ENCODE measurements at regions not wholly inside any gene's neighbourhood (a gene's known extent, or its start where the extent isn't known, plus 50 kb on each side); places are given as distances from the start of the nearest gene placed in this dataset.

GRCh38 chr3:152047465-152047864, 174.0 kb downstream of the SUCNR1 start:
- H3K4me2 ChIP-seq, result no peak overlapping the region
- TF ChIP-seq Cebpa-rat (IDR thresholded peaks at IDR 0.05), result no peak
- no peaks in the 10 kb centered on the region for H3K36me3 ChIP-seq
- no peak overlapping the region for H3K4me3 ChIP-seq
- H3K9ac ChIP-seq, result no peak overlapping the region
- no peak overlapping the region for H3K27ac ChIP-seq
- H3K4me1 ChIP-seq, result no peaks in the 10 kb centered on the region
- no peaks in the 10 kb centered on the region for H3K9me3 ChIP-seq (replicated peaks in 1 of 11)
- no peaks in the 10 kb centered on the region for H3K27me3 ChIP-seq
- H4K20me1 ChIP-seq, result no peaks in the 10 kb centered on the region

GRCh38 chr3:152048831-152049230, 175.4 kb downstream of the SUCNR1 start:
- Histone ChIP-seq H3K4me2 (no peak overlapping the region), H3K36me3 (no peaks in the 10 kb centered on the region), H3K9ac (no peak overlapping the region), H4K20me1 (no peaks in the 10 kb centered on the region), H3K9me3 (replicated peaks in 1 of 11) (no peaks in the 10 kb centered on the region), H3K4me3 (no peak overlapping the region), H3K4me1 (no peaks in the 10 kb centered on the region), H3K27ac (no peak overlapping the region), H3K27me3 (no peaks in the 10 kb centered on the region)
- no peak for TF ChIP-seq Cebpa-rat (IDR thresholded peaks at IDR 0.05)

- no peaks in the 10 kb centered on the region for H3K36me3 ChIP-seq
- no peak for TF ChIP-seq Cebpa-rat (IDR thresholded peaks at IDR 0.05)
- H3K9ac ChIP-seq, result no peak overlapping the region
- H4K20me1 ChIP-seq, result no peaks in the 10 kb centered on the region
- H3K4me2 ChIP-seq, result no peak overlapping the region
- H3K27ac ChIP-seq, result no peak overlapping the region
- H3K4me3 ChIP-seq, result no peak overlapping the region
- no peaks in the 10 kb centered on the region for H3K9me3 ChIP-seq (replicated peaks in 1 of 11)
- H3K27me3 ChIP-seq, result no peaks in the 10 kb centered on the region
- H3K4me1 ChIP-seq, result no peaks in the 10 kb centered on the region
Observed at GRCh38 chr3:152050903-152051302, 177.5 kb downstream of the SUCNR1 start.

GRCh38 chr3:152051501-152052404, 178.3 kb downstream of the SUCNR1 start:
- Histone ChIP-seq H3K4me1 (no peaks in the 10 kb centered on the region), H3K4me2 (no peak overlapping the region), H3K27ac (no peak overlapping the region), H3K27me3 (no peaks in the 10 kb centered on the region), H3K36me3 (no peaks in the 10 kb centered on the region), H3K4me3 (no peak overlapping the region), H3K9ac (no peak overlapping the region), H3K9me3 (replicated peaks in 1 of 11) (no peaks in the 10 kb centered on the region), H4K20me1 (no peaks in the 10 kb centered on the region)
- no peak for TF ChIP-seq Cebpa-rat (IDR thresholded peaks at IDR 0.05)

- no peaks in the 10 kb centered on the region for H3K27me3 ChIP-seq
Observed at GRCh38 chr3:152053866-152054265, 180.4 kb downstream of the SUCNR1 start.

GRCh38 chr3:152054315-152054714, 180.9 kb downstream of the SUCNR1 start:
- H3K9me3 ChIP-seq (replicated peaks in 1 of 11), result peaks cover 0 to 5% (median 0%) of the 10 kb centered on the region in 11 experiments; a peak in 1 of 22 replicates
- H3K9ac ChIP-seq, result no peak overlapping the region
- no peak for TF ChIP-seq Cebpa-rat (IDR thresholded peaks at IDR 0.05)
- H3K36me3 ChIP-seq, result no peaks in the 10 kb centered on the region
- no peaks in the 10 kb centered on the region for H4K20me1 ChIP-seq
- no peak overlapping the region for H3K4me2 ChIP-seq
- H3K4me1 ChIP-seq, result no peaks in the 10 kb centered on the region
- no peak overlapping the region for H3K4me3 ChIP-seq
- H3K27ac ChIP-seq, result no peak overlapping the region
- no peaks in the 10 kb centered on the region for H3K27me3 ChIP-seq

More at GRCh38 chr3:152053866-152054265, 180.4 kb downstream of the SUCNR1 start:
- H4K20me1 ChIP-seq, result no peaks in the 10 kb centered on the region
- no peaks in the 10 kb centered on the region for H3K4me1 ChIP-seq
- no peak overlapping the region for H3K4me2 ChIP-seq
- no peak; a peak in 1 of 22 replicates for TF ChIP-seq Cebpa-rat (IDR thresholded peaks at IDR 0.05)
- H3K36me3 ChIP-seq, result no peaks in the 10 kb centered on the region
- no peak overlapping the region for H3K9ac ChIP-seq
- H3K9me3 ChIP-seq (replicated peaks in 1 of 11), result peaks cover 0 to 5% (median 0%) of the 10 kb centered on the region in 11 experiments; a peak in 1 of 22 replicates
- no peak overlapping the region for H3K4me3 ChIP-seq
- no peak overlapping the region for H3K27ac ChIP-seq

- Histone ChIP-seq H4K20me1 (no peaks in the 10 kb centered on the region), H3K27ac (no peak overlapping the region), H3K4me3 (no peak overlapping the region), H3K9me3 (replicated peaks in 1 of 11) (peaks cover 0 to 5% (median 0%) of the 10 kb centered on the region in 11 experiments; a peak in 1 of 22 replicates), H3K27me3 (no peaks in the 10 kb centered on the region), H3K4me1 (no peaks in the 10 kb centered on the region), H3K9ac (no peak overlapping the region), H3K4me2 (no peak overlapping the region), H3K36me3 (no peaks in the 10 kb centered on the region)
- TF ChIP-seq Cebpa-rat (IDR thresholded peaks at IDR 0.05), result no peak
Observed at GRCh38 chr3:152056073-152056472, 182.6 kb downstream of the SUCNR1 start.

- no peak overlapping the region for H3K9ac ChIP-seq
- no peaks in the 10 kb centered on the region for H4K20me1 ChIP-seq
- no peaks in the 10 kb centered on the region for H3K36me3 ChIP-seq
- no peak overlapping the region for H3K4me3 ChIP-seq
- no peak overlapping the region for H3K27ac ChIP-seq
- no peak for TF ChIP-seq Cebpa-rat (IDR thresholded peaks at IDR 0.05)
- H3K9me3 ChIP-seq (replicated peaks in 1 of 11), result peaks cover 0 to 5% (median 0%) of the 10 kb centered on the region in 11 experiments; a peak in 1 of 22 replicates
- no peak overlapping the region for H3K4me2 ChIP-seq
- no peaks in the 10 kb centered on the region for H3K27me3 ChIP-seq
- H3K4me1 ChIP-seq, result no peaks in the 10 kb centered on the region
Observed at GRCh38 chr3:152056481-152056880, 183.0 kb downstream of the SUCNR1 start.

- no peak for TF ChIP-seq Cebpa-rat (IDR thresholded peaks at IDR 0.05)
- H4K20me1 ChIP-seq, result no peaks in the 10 kb centered on the region
- H3K4me3 ChIP-seq, result no peak overlapping the region
- H3K9me3 ChIP-seq (replicated peaks in 1 of 11), result peaks cover 0 to 5% (median 0%) of the 10 kb centered on the region in 11 experiments; a peak in 1 of 22 replicates
- H3K4me2 ChIP-seq, result no peak overlapping the region
- H3K36me3 ChIP-seq, result no peaks in the 10 kb centered on the region
- no peak overlapping the region for H3K9ac ChIP-seq
- H3K4me1 ChIP-seq, result no peaks in the 10 kb centered on the region
- H3K27me3 ChIP-seq, result no peaks in the 10 kb centered on the region
- no peak overlapping the region for H3K27ac ChIP-seq
Observed at GRCh38 chr3:152056987-152057386, 183.5 kb downstream of the SUCNR1 start.

- H3K9ac ChIP-seq, result no peak overlapping the region
- no peaks in the 10 kb centered on the region for H3K36me3 ChIP-seq
- H4K20me1 ChIP-seq, result no peaks in the 10 kb centered on the region
- no peaks in the 10 kb centered on the region for H3K4me1 ChIP-seq
- no peak for TF ChIP-seq Cebpa-rat (IDR thresholded peaks at IDR 0.05)
- H3K4me2 ChIP-seq, result no peak overlapping the region
- peaks cover 0 to 5% (median 0%) of the 10 kb centered on the region in 11 experiments; a peak in 1 of 22 replicates for H3K9me3 ChIP-seq (replicated peaks in 1 of 11)
- no peak overlapping the region for H3K27ac ChIP-seq
- H3K27me3 ChIP-seq, result no peaks in the 10 kb centered on the region
- H3K4me3 ChIP-seq, result no peak overlapping the region
Observed at GRCh38 chr3:152058856-152059255, 185.4 kb downstream of the SUCNR1 start.
